Nephron (organoid): ENCODE measurements at regions not wholly inside any gene's neighbourhood (a gene's known extent, or its start where the extent isn't known, plus 50 kb on each side); places are given as distances from the start of the nearest gene placed in this dataset.

Experiments used
- H3K27ac Mint-ChIP-seq, 3 experiments: 2 replicates each; pipeline ENCODE4 v1.8.0; 2020; ENCODE audit warnings: mixed read lengths in 3 of 3, mild to moderate bottlenecking in 2 of 3, moderate library complexity in 1 of 3
- H3K27me3 Mint-ChIP-seq: 2 replicates; pipeline ENCODE4 v1.8.0; 2021; ENCODE audit warnings: low read depth, mild to moderate bottlenecking, moderate library complexity, mixed read lengths
- H3K36me3 Mint-ChIP-seq: 2 replicates; pipeline ENCODE4 v1.8.0; 2020; ENCODE audit warnings: low read depth, mixed read lengths
- H3K4me1 Mint-ChIP-seq: 2 replicates; pipeline ENCODE4 v1.8.0; 2020; ENCODE audit warnings: mixed read lengths
- H3K4me3 Mint-ChIP-seq, 3 experiments: 2 replicates each; pipeline ENCODE4 v1.8.0; 2020; ENCODE audit warnings: mild to moderate bottlenecking in 3 of 3, mixed read lengths in 3 of 3, moderate library complexity in 2 of 3
- H3K9me3 Mint-ChIP-seq: 2 replicates; pipeline ENCODE4 v1.8.0; 2020; ENCODE audit warnings: mixed read lengths
- TF ChIP-seq, protein P1 (sequence below), 3 experiments: fragments of 200-600 bp; sonication (generic); IDR thresholded peaks; one replicate each; pipeline ENCODE4 v1.5.0; 2021; ENCODE audit warnings: antibody characterized with exemption in 3 of 3; ENCODE audit not compliant: unreplicated experiment in 3 of 3

DNA sequence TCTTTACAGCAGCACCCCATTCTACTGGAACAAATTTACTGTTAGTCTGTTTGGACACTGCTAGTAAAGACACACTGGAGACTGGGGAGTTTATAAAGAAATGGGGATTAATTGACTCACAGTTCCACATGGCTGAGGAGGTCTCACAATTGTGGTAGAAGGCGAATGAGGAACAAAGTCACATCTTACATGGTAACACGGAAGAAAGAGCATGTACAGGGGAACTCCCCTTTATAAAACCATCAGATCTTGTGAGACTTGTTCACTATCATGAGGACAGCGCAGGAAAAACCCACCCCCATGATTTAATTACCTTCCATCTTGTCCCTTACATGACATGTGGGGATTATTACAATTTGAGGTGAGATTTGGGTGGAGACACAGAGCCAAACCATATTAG is 1204.2 kb downstream of the SLITRK1 start:
- H3K27ac Mint-ChIP-seq, result no peak overlapping the region
- peaks cover 5% of the 10 kb centered on the region for H3K9me3 Mint-ChIP-seq
- TF ChIP-seq, protein P1, sequence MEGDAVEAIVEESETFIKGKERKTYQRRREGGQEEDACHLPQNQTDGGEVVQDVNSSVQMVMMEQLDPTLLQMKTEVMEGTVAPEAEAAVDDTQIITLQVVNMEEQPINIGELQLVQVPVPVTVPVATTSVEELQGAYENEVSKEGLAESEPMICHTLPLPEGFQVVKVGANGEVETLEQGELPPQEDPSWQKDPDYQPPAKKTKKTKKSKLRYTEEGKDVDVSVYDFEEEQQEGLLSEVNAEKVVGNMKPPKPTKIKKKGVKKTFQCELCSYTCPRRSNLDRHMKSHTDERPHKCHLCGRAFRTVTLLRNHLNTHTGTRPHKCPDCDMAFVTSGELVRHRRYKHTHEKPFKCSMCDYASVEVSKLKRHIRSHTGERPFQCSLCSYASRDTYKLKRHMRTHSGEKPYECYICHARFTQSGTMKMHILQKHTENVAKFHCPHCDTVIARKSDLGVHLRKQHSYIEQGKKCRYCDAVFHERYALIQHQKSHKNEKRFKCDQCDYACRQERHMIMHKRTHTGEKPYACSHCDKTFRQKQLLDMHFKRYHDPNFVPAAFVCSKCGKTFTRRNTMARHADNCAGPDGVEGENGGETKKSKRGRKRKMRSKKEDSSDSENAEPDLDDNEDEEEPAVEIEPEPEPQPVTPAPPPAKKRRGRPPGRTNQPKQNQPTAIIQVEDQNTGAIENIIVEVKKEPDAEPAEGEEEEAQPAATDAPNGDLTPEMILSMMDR (IDR thresholded peaks at IDR 0.05; ENCODE audit: unreplicated experiment in 3 of 3), result no peak
- no peaks in the 10 kb centered on the region for H3K36me3 Mint-ChIP-seq
- H3K4me3 Mint-ChIP-seq, result no peak overlapping the region
- no peaks in the 10 kb centered on the region for H3K4me1 Mint-ChIP-seq
- no peaks in the 10 kb centered on the region for H3K27me3 Mint-ChIP-seq

DNA sequence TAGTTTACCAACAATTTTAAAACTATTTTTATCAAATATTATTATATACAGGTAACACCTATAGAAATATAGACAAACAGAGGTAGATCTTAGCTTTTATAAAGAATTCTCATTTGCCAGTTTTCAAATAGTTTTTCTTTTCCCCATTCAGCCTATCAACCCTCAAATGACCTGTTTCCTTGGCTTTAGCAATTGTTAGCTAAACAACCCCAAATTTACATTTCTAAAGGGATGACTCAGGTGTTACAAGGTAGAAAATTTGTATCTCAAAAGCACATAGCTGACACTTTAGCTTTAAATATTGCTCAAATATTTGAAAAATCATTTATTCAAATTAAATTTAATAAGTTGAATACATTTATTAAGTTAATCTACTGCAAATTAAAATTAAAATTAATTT is 1207.2 kb downstream of the SLITRK1 start:
- TF ChIP-seq, protein P1 (IDR thresholded peaks at IDR 0.05; ENCODE audit: unreplicated experiment in 3 of 3), result no peak
- Mint-ChIP-seq H3K4me1 (no peaks in the 10 kb centered on the region), H3K36me3 (no peaks in the 10 kb centered on the region), H3K27ac (no peak overlapping the region), H3K4me3 (no peak overlapping the region), H3K27me3 (no peaks in the 10 kb centered on the region), H3K9me3 (peaks cover 3% of the 10 kb centered on the region)

- Mint-ChIP-seq H3K27ac (no peak overlapping the region), H3K4me1 (no peaks in the 10 kb centered on the region), H3K27me3 (no peaks in the 10 kb centered on the region), H3K36me3 (no peaks in the 10 kb centered on the region), H3K9me3 (peaks cover 3% of the 10 kb centered on the region), H3K4me3 (no peak overlapping the region)
- TF ChIP-seq, protein P1 (IDR thresholded peaks at IDR 0.05; ENCODE audit: unreplicated experiment in 3 of 3), result no peak
Measured at GRCh38 chr13:82674546-82674945, 1207.7 kb downstream of the SLITRK1 start.

GRCh38 chr13:82672248-82672647 is 1210.0 kb downstream of the SLITRK1 start:
- no peak overlapping the region for H3K4me3 Mint-ChIP-seq
- TF ChIP-seq, protein P1 (IDR thresholded peaks at IDR 0.05; ENCODE audit: unreplicated experiment in 3 of 3), result no peak
- no peaks in the 10 kb centered on the region for H3K4me1 Mint-ChIP-seq
- H3K27ac Mint-ChIP-seq, result no peak overlapping the region
- no peaks in the 10 kb centered on the region for H3K36me3 Mint-ChIP-seq
- H3K27me3 Mint-ChIP-seq, result no peaks in the 10 kb centered on the region
- H3K9me3 Mint-ChIP-seq, result no peaks in the 10 kb centered on the region

GRCh38 chr13:82664183-82664582 is 1218.1 kb downstream of the SLITRK1 start:
- Mint-ChIP-seq H3K27ac (no peak overlapping the region), H3K4me3 (no peak overlapping the region), H3K27me3 (no peaks in the 10 kb centered on the region), H3K9me3 (no peaks in the 10 kb centered on the region), H3K36me3 (no peaks in the 10 kb centered on the region), H3K4me1 (no peaks in the 10 kb centered on the region)
- TF ChIP-seq, protein P1 (IDR thresholded peaks at IDR 0.05; ENCODE audit: unreplicated experiment in 3 of 3), result no peak

GRCh38 chr13:82661126-82661525 is 1221.1 kb downstream of the SLITRK1 start:
- no peaks in the 10 kb centered on the region for H3K9me3 Mint-ChIP-seq
- H3K27me3 Mint-ChIP-seq, result no peaks in the 10 kb centered on the region
- no peak overlapping the region for H3K27ac Mint-ChIP-seq
- no peaks in the 10 kb centered on the region for H3K36me3 Mint-ChIP-seq
- TF ChIP-seq, protein P1 (IDR thresholded peaks at IDR 0.05; ENCODE audit: unreplicated experiment in 3 of 3), result no peak
- no peak overlapping the region for H3K4me3 Mint-ChIP-seq
- H3K4me1 Mint-ChIP-seq, result no peaks in the 10 kb centered on the region
